Trophoblast cell (in vitro differentiated cells and primary cell): ENCODE measurements at regions not wholly inside any gene's neighbourhood (a gene's known extent, or its start where the extent isn't known, plus 50 kb on each side); places are given as distances from the start of the nearest gene placed in this dataset.

Experiments used
- DNase-seq, 2 donors: peaks; one replicate each; pipeline ENCODE4 v3.0.0-alpha.2; 2016
- H2AFZ ChIP-seq: 2 replicates; pipeline ENCODE4 v1.6.1; 2013; ENCODE audit warnings: low read length, moderate library complexity, mild to moderate bottlenecking; ENCODE audit not compliant: insufficient read depth, poor library complexity
- H2AK5ac ChIP-seq: 2 replicates; pipeline ENCODE4 v1.6.1; 2013; ENCODE audit warnings: mild to moderate bottlenecking, low read length
- H2BK120ac ChIP-seq: 2 replicates; pipeline ENCODE4 v1.6.1; 2013; ENCODE audit warnings: low read length, mild to moderate bottlenecking, moderate library complexity; ENCODE audit not compliant: insufficient read depth, poor library complexity
- H2BK12ac ChIP-seq: 2 replicates; pipeline ENCODE4 v1.6.1; 2013; ENCODE audit warnings: mild to moderate bottlenecking, low read length, moderate library complexity
- H2BK5ac ChIP-seq: 2 replicates; pipeline ENCODE4 v1.6.1; 2013; ENCODE audit warnings: low read length, low read depth, moderate library complexity, mild to moderate bottlenecking; ENCODE audit not compliant: poor library complexity
- H3K14ac ChIP-seq: 2 replicates; pipeline ENCODE4 v1.6.1; 2013; ENCODE audit warnings: mild to moderate bottlenecking, low read length
- H3K18ac ChIP-seq: 2 replicates; pipeline ENCODE4 v1.6.1; 2013; ENCODE audit warnings: mild to moderate bottlenecking, low read length
- H3K23ac ChIP-seq: 2 replicates; pipeline ENCODE4 v1.6.1; 2013; ENCODE audit warnings: low read length
- H3K27ac ChIP-seq: 2 replicates; pipeline ENCODE4 v1.5.1; 2013; ENCODE audit warnings: low read depth, mild to moderate bottlenecking, inconsistent platforms, low read length, moderate library complexity
- H3K27me3 ChIP-seq: 2 replicates; pipeline ENCODE4 v1.6.1; 2013; ENCODE audit warnings: inconsistent platforms, mild to moderate bottlenecking, low read length, moderate library complexity; ENCODE audit not compliant: insufficient read depth
- H3K36me3 ChIP-seq, 2 experiments: 1 replicate in 1 of 2; 2 replicates in 1 of 2; pipeline ENCODE4 v1.6.1; 2013; ENCODE audit warnings: low read length in 2 of 2, mild to moderate bottlenecking in 2 of 2, moderate library complexity in 1 of 2; ENCODE audit not compliant: insufficient read depth in 2 of 2, control insufficient read depth in 1 of 2
- H3K4ac ChIP-seq: 2 replicates; pipeline ENCODE4 v1.6.1; 2013; ENCODE audit warnings: low read depth, mild to moderate bottlenecking, low read length, moderate library complexity
- H3K4me1 ChIP-seq, 2 experiments: 1 replicate in 1 of 2; 2 replicates in 1 of 2; pipeline ENCODE4 v1.6.1; 2013; ENCODE audit warnings: low read length in 2 of 2, mild to moderate bottlenecking in 2 of 2, moderate library complexity in 1 of 2; ENCODE audit not compliant: insufficient read depth in 2 of 2, control insufficient read depth in 1 of 2
- H3K4me2 ChIP-seq: 2 replicates; pipeline ENCODE4 v1.6.1; 2013; ENCODE audit warnings: inconsistent platforms, mild to moderate bottlenecking, low read length, moderate library complexity
- H3K4me3 ChIP-seq: 2 replicates; pipeline ENCODE4 v1.5.1; 2013; ENCODE audit warnings: mild to moderate bottlenecking, low read depth, low read length, inconsistent platforms
- H3K79me1 ChIP-seq: one replicate; pipeline ENCODE4 v1.6.1; 2013; ENCODE audit warnings: low read length
- H3K79me2 ChIP-seq: 2 replicates; pipeline ENCODE4 v1.6.1; 2013; ENCODE audit warnings: low read length, mild to moderate bottlenecking; ENCODE audit not compliant: control insufficient read depth, insufficient read depth, poor library complexity
- H3K9ac ChIP-seq: 2 replicates; pipeline ENCODE4 v1.6.1; 2013; ENCODE audit warnings: mild to moderate bottlenecking, low read length
- H3K9me3 ChIP-seq: 2 replicates; pipeline ENCODE4 v1.6.1; 2013; ENCODE audit warnings: low read depth, mild to moderate bottlenecking, control low read depth, inconsistent platforms, low read length; ENCODE audit not compliant: insufficient read depth
- H4K12ac ChIP-seq: 2 replicates; pipeline ENCODE4 v1.6.1; 2013; ENCODE audit warnings: low read depth, mild to moderate bottlenecking, low read length, moderate library complexity
- H4K8ac ChIP-seq: 2 replicates; pipeline ENCODE4 v1.6.1; 2013; ENCODE audit warnings: low read depth, mild to moderate bottlenecking, low read length, moderate library complexity
- H4K91ac ChIP-seq: one replicate; pipeline ENCODE4 v1.6.1; 2013; ENCODE audit warnings: low read depth, mild to moderate bottlenecking, low read length, moderate library complexity
- WGBS: extraction: QIAGEN DNeasy Blood & Tissue Kit; methylation state at CpG from one replicate; pipeline ENCODE4 v1.1.7; 2013; ENCODE audit warnings: missing lambda C conversion rate; ENCODE audit not compliant: insufficient read length, insufficient coverage; ENCODE audit errors: extremely low coverage; 5-methylcytosine and 5-hydroxymethylcytosine counted together

DNA sequence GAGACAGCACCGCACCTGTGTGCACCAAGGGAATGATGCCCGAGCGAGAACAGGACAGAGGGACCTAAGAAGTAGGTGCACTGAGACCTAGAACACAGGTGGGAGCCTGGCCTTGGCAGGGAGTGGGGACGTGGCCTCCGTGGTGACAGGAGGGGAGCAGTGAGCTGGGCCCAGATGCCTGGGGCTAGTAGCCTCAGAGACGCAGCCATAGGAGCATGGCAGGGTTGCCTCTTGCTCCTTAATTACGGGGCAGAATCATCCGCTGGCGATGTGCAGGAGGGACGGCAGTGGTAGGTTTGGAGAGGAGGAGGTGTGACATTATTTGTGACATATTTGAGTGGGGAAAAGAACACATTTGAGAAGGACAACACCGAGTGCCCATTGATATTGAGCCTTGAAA lies 57.0 kb upstream of the HPCAL1 start:
- no peaks in the 10 kb centered on the region for H3K79me2 ChIP-seq
- no peak overlapping the region for H3K4me3 ChIP-seq
- no peak overlapping the region for H3K14ac ChIP-seq
- no peak overlapping the region for H2AK5ac ChIP-seq
- no peak overlapping the region for H3K23ac ChIP-seq
- H4K12ac ChIP-seq = no peak overlapping the region
- peaks cover 1% of the 10 kb centered on the region for H3K9me3 ChIP-seq
- no peak overlapping the region for H2BK120ac ChIP-seq
- no CpG with 5 or more reads among the region's 11 CpGs for WGBS
- no peak overlapping the region for H4K8ac ChIP-seq
- H2AFZ ChIP-seq = no peak overlapping the region
- DNase-seq = no peak
- H3K4ac ChIP-seq = no peak overlapping the region
- H3K79me1 ChIP-seq = no peaks in the 10 kb centered on the region
- no peak overlapping the region for H2BK5ac ChIP-seq
- no peak overlapping the region for H4K91ac ChIP-seq
- H3K27ac ChIP-seq = no peak overlapping the region
- no peaks in the 10 kb centered on the region for H3K4me1 ChIP-seq
- H3K36me3 ChIP-seq = no peaks in the 10 kb centered on the region
- H3K9ac ChIP-seq = no peak overlapping the region
- no peak overlapping the region for H3K18ac ChIP-seq
- no peak overlapping the region for H3K4me2 ChIP-seq
- H2BK12ac ChIP-seq = no peak overlapping the region
- H3K27me3 ChIP-seq = no peaks in the 10 kb centered on the region

DNA sequence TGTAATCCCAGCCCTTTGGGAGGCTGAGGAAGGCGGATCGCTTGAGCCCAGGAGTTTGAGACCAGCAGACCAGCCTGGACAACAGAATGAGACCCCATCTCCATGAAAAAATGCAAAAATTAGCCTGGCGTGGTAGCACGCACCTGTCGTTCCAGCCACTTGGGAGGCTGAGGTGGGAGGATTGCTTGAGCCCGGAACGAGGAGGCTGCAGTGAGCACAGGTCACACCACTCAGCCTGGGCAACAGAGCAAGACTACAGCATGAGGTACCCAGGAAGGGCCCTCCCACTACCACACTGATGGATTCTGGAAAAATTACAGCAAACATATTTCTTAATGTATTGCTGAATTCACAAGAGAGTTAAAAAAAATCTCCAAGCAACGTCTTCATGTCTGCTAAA lies 56.3 kb upstream of the HPCAL1 start:
- Histone ChIP-seq H3K79me1 (no peaks in the 10 kb centered on the region), H4K8ac (no peak overlapping the region), H2BK12ac (no peak overlapping the region), H2BK120ac (no peak overlapping the region), H3K23ac (no peak overlapping the region), H3K4ac (no peak overlapping the region), H3K4me1 (no peaks in the 10 kb centered on the region), H3K9me3 (peaks cover 1% of the 10 kb centered on the region), H3K4me3 (no peak overlapping the region), H3K18ac (no peak overlapping the region), H3K27ac (no peak overlapping the region), H3K9ac (no peak overlapping the region), H3K27me3 (no peaks in the 10 kb centered on the region), H3K14ac (no peak overlapping the region), H4K12ac (no peak overlapping the region), H3K36me3 (no peaks in the 10 kb centered on the region), H3K4me2 (no peak overlapping the region), H2AFZ (no peak overlapping the region), H2BK5ac (no peak overlapping the region), H3K79me2 (no peaks in the 10 kb centered on the region), H4K91ac (no peak overlapping the region), H2AK5ac (no peak overlapping the region)
- WGBS = no CpG with 5 or more reads among the region's 8 CpGs
- DNase-seq = no peak

DNA sequence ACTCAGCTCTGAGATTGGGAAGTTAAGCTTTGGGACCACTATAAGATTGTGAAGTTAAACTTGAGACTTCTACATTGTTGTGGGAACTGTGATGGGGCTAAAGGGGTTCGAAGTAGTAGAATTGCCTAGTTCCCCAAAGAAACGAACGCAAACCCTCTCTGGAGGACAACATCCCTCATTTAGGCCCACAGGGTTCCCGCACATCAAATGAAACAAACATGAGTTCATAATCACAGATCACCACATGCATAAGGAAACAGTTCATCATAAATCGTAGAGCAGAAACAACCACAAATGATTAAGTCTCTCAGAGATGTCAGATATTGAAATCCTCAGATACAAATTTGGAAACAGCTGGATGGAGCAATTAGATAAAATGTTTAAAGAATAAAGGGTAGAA lies 55.9 kb upstream of the HPCAL1 start:
- no peak overlapping the region for H2AFZ ChIP-seq

DNA sequence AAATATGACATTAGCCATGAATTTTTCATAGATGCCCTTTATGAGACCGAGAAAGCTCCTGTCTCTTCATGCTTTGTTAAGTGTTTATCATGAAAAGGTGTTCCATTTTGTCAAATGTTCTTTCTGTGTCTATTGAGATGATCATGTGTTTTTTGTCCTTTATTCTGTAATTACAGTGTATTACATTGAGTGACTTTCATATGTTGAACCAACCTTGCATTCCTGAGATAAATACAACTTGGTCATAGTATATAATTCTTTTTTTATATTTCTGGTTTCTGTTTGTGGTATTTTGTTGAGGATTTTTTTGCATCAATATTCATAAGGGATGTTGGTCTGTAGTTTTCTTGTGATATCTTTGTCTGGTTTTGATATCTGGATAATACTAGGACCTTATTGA lies 52.9 kb upstream of the HPCAL1 start:
- Histone ChIP-seq H2AK5ac (no peak overlapping the region), H4K12ac (no peak overlapping the region), H3K79me2 (no peaks in the 10 kb centered on the region), H3K23ac (no peak overlapping the region), H3K27ac (no peak overlapping the region), H2BK120ac (no peak overlapping the region), H2BK12ac (no peak overlapping the region), H3K79me1 (peaks cover 2% of the 10 kb centered on the region), H3K4me3 (no peak overlapping the region), H4K91ac (no peak overlapping the region), H3K9ac (no peak overlapping the region), H2AFZ (no peak overlapping the region), H3K27me3 (no peaks in the 10 kb centered on the region), H3K4ac (no peak overlapping the region), H3K9me3 (peaks cover 1% of the 10 kb centered on the region), H3K14ac (no peak overlapping the region), H2BK5ac (no peak overlapping the region), H3K4me1 (peaks cover 0 to under 1% of the 10 kb centered on the region in 2 experiments), H3K4me2 (no peak overlapping the region), H3K36me3 (no peaks in the 10 kb centered on the region), H3K18ac (no peak overlapping the region), H4K8ac (no peak overlapping the region)
- DNase-seq = no peak
- WGBS = no CpG with 5 or more reads among the region's 1 CpG

More for the DNA sequence above, 55.9 kb upstream of the HPCAL1 start:
- no peak overlapping the region for H3K23ac ChIP-seq
- no peak overlapping the region for H2BK5ac ChIP-seq
- no peak overlapping the region for H3K4me3 ChIP-seq
- no peak overlapping the region for H3K4ac ChIP-seq
- no peak overlapping the region for H2BK12ac ChIP-seq
- no peak overlapping the region for H3K14ac ChIP-seq
- no peak overlapping the region for H3K4me2 ChIP-seq
- H3K36me3 ChIP-seq = no peaks in the 10 kb centered on the region
- no peak overlapping the region for H2AK5ac ChIP-seq
- no peak for DNase-seq
- no peak overlapping the region for H3K9ac ChIP-seq
- no peak overlapping the region for H4K8ac ChIP-seq
- no CpG with 5 or more reads among the region's 5 CpGs for WGBS
- H3K79me2 ChIP-seq = no peaks in the 10 kb centered on the region
- H4K12ac ChIP-seq = no peak overlapping the region
- H3K4me1 ChIP-seq = no peaks in the 10 kb centered on the region
- H3K27ac ChIP-seq = no peak overlapping the region
- H4K91ac ChIP-seq = no peak overlapping the region
- no peak overlapping the region for H2BK120ac ChIP-seq
- H3K79me1 ChIP-seq = no peaks in the 10 kb centered on the region
- H3K18ac ChIP-seq = no peak overlapping the region
- peaks cover 1% of the 10 kb centered on the region for H3K9me3 ChIP-seq
- H3K27me3 ChIP-seq = no peaks in the 10 kb centered on the region
